SK-N-SH (cell line): ENCODE measurements at regions not wholly inside any gene's neighbourhood (a gene's known extent, or its start where the extent isn't known, plus 50 kb on each side); places are given as distances from the start of the nearest gene placed in this dataset.

ENCODE experiments used
- CHD2 ChIP-seq: fragments of 150-350 bp; IDR thresholded peaks from 2 replicates; pipeline ENCODE4 v1.6.1; 2018; ENCODE audit warnings: low read length; ENCODE audit not compliant: partially characterized antibody
- CTCF ChIP-seq: fragments of 200-600 bp; sonication (generic); IDR thresholded peaks from 2 replicates; pipeline ENCODE4 v1.6.1; 2017; ENCODE audit warnings: antibody characterized with exemption, mild to moderate bottlenecking, moderate library complexity
- EP300 ChIP-seq, 2 experiments: IDR thresholded peaks; 2 replicates each; pipeline versions ENCODE4 v1.4.0 to v1.6.1; 2012; ENCODE audit warnings: borderline replicate concordance in 1 of 2, low read depth in 1 of 2, low read length in 1 of 2
- EZH2phosphoT487 ChIP-seq: fragments of 200-600 bp; sonication (generic); IDR thresholded peaks from 2 replicates; pipeline ENCODE4 v1.6.1; 2017; ENCODE audit warnings: low read depth, mixed run types, mild to moderate bottlenecking, antibody characterized with exemption, moderate library complexity, borderline replicate concordance
- FOXJ3 ChIP-seq: sonication (generic); formaldehyde crosslinking; IDR thresholded peaks from 2 replicates; pipeline ENCODE4 v1.5.1; 2020; ENCODE audit warnings: mild to moderate bottlenecking, missing genetic modification reagents
- FOXM1 ChIP-seq: IDR thresholded peaks from 2 replicates; pipeline ENCODE4 v1.4.0; 2012; ENCODE audit warnings: low read depth, mild to moderate bottlenecking
- MAX ChIP-seq: IDR thresholded peaks from 2 replicates; pipeline ENCODE4 v1.4.0; 2012; ENCODE audit warnings: low read depth
- MEF2A ChIP-seq: IDR thresholded peaks from 2 replicates; pipeline ENCODE4 v1.4.0; 2012; ENCODE audit warnings: low read depth, borderline replicate concordance
- POLR2AphosphoS5 ChIP-seq: IDR thresholded peaks from 2 replicates; pipeline ENCODE4 v1.6.1; 2012; ENCODE audit warnings: low read depth, low read length

GRCh38 chr3:145183261-145183660 lies 977.7 kb downstream of the PLOD2 start:
- TF ChIP-seq EP300 (IDR thresholded peaks at IDR 0.05; ENCODE audit: borderline replicate concordance in 1 of 2, low read depth in 1 of 2, low read length in 1 of 2), result no peak
- TF ChIP-seq CTCF, result no peak
- no peak for TF ChIP-seq MAX
- TF ChIP-seq POLR2AphosphoS5, result no peak
- no peak for TF ChIP-seq FOXM1
- TF ChIP-seq MEF2A, result no peak
- TF ChIP-seq FOXJ3 (CRISPR knock-in tag), result no peak
- TF ChIP-seq CHD2, result no peak
- no peak for TF ChIP-seq EZH2phosphoT487
